GM23338 (cell line): ENCODE measurements at regions not wholly inside any gene's neighbourhood (a gene's known extent, or its start where the extent isn't known, plus 50 kb on each side); places are given as distances from the start of the nearest gene placed in this dataset.

Experiments used
- ATAC-seq: fragments of 200-7000 bp; cut with Tn5 transposase; 3 replicates; pipeline ENCODE4 v1.9.1; 2020
- DNase-seq: peaks from one replicate; pipeline ENCODE4 v3.0.0-alpha.2; 2015; ENCODE audit warnings: low spot score
- H2AFZ ChIP-seq: fragments of 200-600 bp; sonication (generic); 2 replicates; pipeline ENCODE4 v1.8.0; 2016; ENCODE audit warnings: antibody characterized with exemption, mild to moderate bottlenecking, moderate library complexity
- H3F3A ChIP-seq: fragments of 200-600 bp; sonication (generic); replicated peaks from 2 replicates; pipeline ENCODE4 v1.8.0; 2017; ENCODE audit warnings: antibody characterized with exemption, mixed run types, low read depth
- H3K27ac ChIP-seq: fragments of 200-600 bp; sonication (generic); 2 replicates; pipeline ENCODE4 v1.6.1; 2016; ENCODE audit warnings: low read depth
- H3K27me3 ChIP-seq: fragments of 200-600 bp; sonication (generic); 2 replicates; pipeline ENCODE4 v1.8.0; 2016; ENCODE audit warnings: mild to moderate bottlenecking, mixed run types, moderate library complexity; ENCODE audit not compliant: insufficient read depth
- H3K36me3 ChIP-seq: fragments of 200-600 bp; sonication (generic); 2 replicates; pipeline ENCODE4 v1.8.0; 2016; ENCODE audit warnings: mild to moderate bottlenecking; ENCODE audit not compliant: insufficient read depth
- H3K4me1 ChIP-seq: fragments of 200-600 bp; sonication (generic); 2 replicates; pipeline ENCODE4 v1.8.0; 2016; ENCODE audit warnings: mild to moderate bottlenecking, moderate library complexity; ENCODE audit not compliant: insufficient read depth
- H3K4me2 ChIP-seq: fragments of 200-600 bp; sonication (generic); 2 replicates; pipeline ENCODE4 v1.7.1; 2017; ENCODE audit warnings: mixed run types
- H3K4me3 ChIP-seq: fragments of 200-600 bp; sonication (generic); 2 replicates; pipeline ENCODE4 v1.6.1; 2016; ENCODE audit warnings: mixed run types
- H3K79me2 ChIP-seq: fragments of 200-600 bp; sonication (generic); replicated peaks from 2 replicates; pipeline ENCODE4 v1.8.0; 2017; ENCODE audit warnings: mild to moderate bottlenecking; ENCODE audit not compliant: insufficient read depth
- H3K9me2 ChIP-seq: fragments of 200-600 bp; sonication (generic); 2 replicates; pipeline ENCODE4 v1.8.0; 2017; ENCODE audit not compliant: insufficient read depth
- H4K20me1 ChIP-seq: fragments of 200-600 bp; sonication (generic); replicated peaks from 2 replicates; pipeline ENCODE4 v1.8.0; 2017; ENCODE audit warnings: mild to moderate bottlenecking; ENCODE audit not compliant: insufficient read depth
- H3K27ac Mint-ChIP-seq: 2 replicates; pipeline ENCODE4 v1.8.0; 2020; ENCODE audit warnings: inconsistent platforms, mild to moderate bottlenecking, moderate library complexity, mixed read lengths
- H3K27me3 Mint-ChIP-seq: 3 replicates; pipeline ENCODE4 v1.8.0; 2022; ENCODE audit warnings: low read depth, mild to moderate bottlenecking, moderate library complexity, mixed read lengths, inconsistent platforms; ENCODE audit not compliant: insufficient read depth, poor library complexity
- H3K36me3 Mint-ChIP-seq: 3 replicates; pipeline ENCODE4 v1.8.0; 2021; ENCODE audit warnings: low read depth, mild to moderate bottlenecking, inconsistent platforms, moderate library complexity, mixed read lengths
- H3K4me1 Mint-ChIP-seq: 3 replicates; pipeline ENCODE4 v1.8.0; 2020; ENCODE audit warnings: mild to moderate bottlenecking, inconsistent platforms, mixed read lengths
- H3K4me3 Mint-ChIP-seq: 3 replicates; pipeline ENCODE4 v1.8.0; 2021; ENCODE audit warnings: moderate library complexity, mild to moderate bottlenecking, inconsistent platforms, mixed read lengths
- H3K9me3 Mint-ChIP-seq: 3 replicates; pipeline ENCODE4 v1.8.0; 2020; ENCODE audit warnings: moderate library complexity, mild to moderate bottlenecking, inconsistent platforms, mixed read lengths
- EZH2phosphoT487 ChIP-seq: fragments of 200-600 bp; sonication (generic); IDR thresholded peaks from one replicate; pipeline ENCODE4 v1.8.1; 2018; ENCODE audit warnings: antibody characterized with exemption; ENCODE audit not compliant: unreplicated experiment
- POLR2AphosphoS5 ChIP-seq: IDR thresholded peaks from 2 replicates; pipeline ENCODE4 v1.6.1; 2016; ENCODE audit warnings: antibody characterized with exemption, low read depth
- REST ChIP-seq: IDR thresholded peaks from one replicate; pipeline ENCODE4 v1.6.1; 2018; ENCODE audit warnings: antibody characterized with exemption; ENCODE audit not compliant: unreplicated experiment
- ZNF331 ChIP-seq: fragments of 250-450 bp; sonication (Bioruptor Pico); IDR thresholded peaks from 2 replicates; pipeline ENCODE4 v1.5.0; 2020; ENCODE audit warnings: low read depth, mild to moderate bottlenecking, moderate library complexity
- ZNF462 ChIP-seq: fragments of 250-450 bp; sonication (Bioruptor Pico); IDR thresholded peaks from 2 replicates; pipeline ENCODE4 v1.5.0; 2020; ENCODE audit warnings: mild to moderate bottlenecking, moderate library complexity

- TF ChIP-seq ZNF462 (CRISPR knock-in tag) = no peak
- TF ChIP-seq REST = no peak
Observed at GRCh38 chr13:79226250-79226649, 179.8 kb downstream of the RBM26 start (continued).

- H3K27ac Mint-ChIP-seq = peak overlapping the region; percentile 54; the same call in 1 of the 2 replicates
- no peaks in the 10 kb centered on the region for H3K27me3 Mint-ChIP-seq
- Histone ChIP-seq H3K79me2 (no peaks in the 10 kb centered on the region), H3F3A (no peaks in the 10 kb centered on the region), H3K4me1 (peaks cover 4% of the 10 kb centered on the region; the same call in 1 of the 2 replicates), H3K9me2 (peaks cover 4% of the 10 kb centered on the region; the same call in 1 of the 2 replicates), H2AFZ (peak overlapping the region; percentile 69), H3K27ac (no peak overlapping the region), H3K36me3 (no peaks in the 10 kb centered on the region), H3K4me3 (no peak overlapping the region), H3K27me3 (no peaks in the 10 kb centered on the region), H4K20me1 (no peaks in the 10 kb centered on the region), H3K4me2 (no peak overlapping the region)
- H3K4me3 Mint-ChIP-seq = no peak overlapping the region
- ATAC-seq = no peak
- DNase-seq = no peak
- H3K9me3 Mint-ChIP-seq = no peaks in the 10 kb centered on the region
- no peaks in the 10 kb centered on the region for H3K36me3 Mint-ChIP-seq
- no peak for TF ChIP-seq ZNF331 (CRISPR knock-in tag)
- no peak for TF ChIP-seq REST
- TF ChIP-seq EZH2phosphoT487 = no peak
- no peak for TF ChIP-seq POLR2AphosphoS5
- H3K4me1 Mint-ChIP-seq = peaks cover 15% of the 10 kb centered on the region
Observed at GRCh38 chr13:79225487-79226232, 180.4 kb downstream of the RBM26 start.
